Testis (tissue), 2 donors: ENCODE measurements at regions not wholly inside any gene's neighbourhood (a gene's known extent, or its start where the extent isn't known, plus 50 kb on each side); places are given as distances from the start of the nearest gene placed in this dataset.

Source experiments
- CTCF ChIP-seq, 3 experiments: fragments of 450-650 bp in 2 of 3; fragments of 200-600 bp in 1 of 3; sonication (generic) in 1 of 3; IDR thresholded peaks; one replicate each; pipeline ENCODE4 v1.5.1; 2016 to 2019; ENCODE audit warnings: antibody characterized with exemption in 3 of 3, mild to moderate bottlenecking in 2 of 3, moderate library complexity in 1 of 3
- POLR2A ChIP-seq: fragments of 450-650 bp; IDR thresholded peaks from one replicate; pipeline ENCODE4 v1.6.1; 2017; ENCODE audit warnings: antibody characterized with exemption, mild to moderate bottlenecking, moderate library complexity

GRCh38 chr2:107466984-107467773 is 359.5 kb upstream of the RGPD4 start:
- TF ChIP-seq CTCF (IDR thresholded peaks at IDR 0.05) (no peak), POLR2A (no peak)
